HG02840 (cell line): ENCODE measurements at regions not wholly inside any gene's neighbourhood (a gene's known extent, or its start where the extent isn't known, plus 50 kb on each side); places are given as distances from the start of the nearest gene placed in this dataset.
"Not testable (repeated sequence)": the region's sequence is repeated elsewhere in the genome, so short reads cannot be mapped to it uniquely, and the experiment has no call there.

Experiments
- ATAC-seq: cut with Tn5 transposase; IDR thresholded peaks from one replicate; pipeline ENCODE4 v1.9.1; 2021; ENCODE audit warnings: mild to moderate bottlenecking, moderate library complexity, moderate number of reproducible peaks; ENCODE audit not compliant: unreplicated experiment, low FRiP score

GRCh38 chr6:76792394-76792793 is 670.9 kb downstream of the HTR1B start:
- no peak for ATAC-seq

- no peak for ATAC-seq
These were observed 672.4 kb downstream of the HTR1B start for GRCh38 chr6:76790881-76791280.

GRCh38 chr6:76790045-76790796 is 673.1 kb downstream of the HTR1B start:
- no peak for ATAC-seq

GRCh38 chr6:76789580-76789979 is 673.7 kb downstream of the HTR1B start:
- ATAC-seq = no peak

GRCh38 chr6:76788155-76788554 is 675.1 kb downstream of the HTR1B start:
- no peak for ATAC-seq

- ATAC-seq = no peak
These were observed 684.2 kb downstream of the HTR1B start for GRCh38 chr6:76779068-76779467.

GRCh38 chr6:76776876-76777275 is 686.4 kb downstream of the HTR1B start:
- ATAC-seq = no peak

- ATAC-seq = no peak
These were observed 688.4 kb downstream of the HTR1B start for GRCh38 chr6:76774781-76775384.

- ATAC-seq = no peak
These were observed 690.3 kb downstream of the HTR1B start for GRCh38 chr6:76772951-76773350.

- ATAC-seq = no peak
These were observed 692.1 kb downstream of the HTR1B start for GRCh38 chr6:76771059-76771634.

- ATAC-seq = no peak
These were observed 693.0 kb downstream of the HTR1B start for GRCh38 chr6:76770281-76770680.

GRCh38 chr6:76768556-76768955 is 694.7 kb downstream of the HTR1B start:
- no peak for ATAC-seq

GRCh38 chr6:76764057-76764456 is 691.6 kb upstream of the IMPG1 start:
- ATAC-seq = no peak

GRCh38 chr6:76752841-76753240 is 680.4 kb upstream of the IMPG1 start:
- no peak for ATAC-seq

- not testable (repeated sequence) for ATAC-seq
These were observed 672.9 kb upstream of the IMPG1 start for GRCh38 chr6:76745388-76745787.

- not testable (repeated sequence) for ATAC-seq
These were observed 671.8 kb upstream of the IMPG1 start for GRCh38 chr6:76744151-76744720.

- no peak for ATAC-seq
These were observed 670.5 kb upstream of the IMPG1 start for GRCh38 chr6:76742919-76743318.

GRCh38 chr6:76719449-76719848 is 647.0 kb upstream of the IMPG1 start:
- no peak for ATAC-seq

- ATAC-seq = no peak
These were observed 636.3 kb upstream of the IMPG1 start for GRCh38 chr6:76708641-76709331.

- ATAC-seq = no peak
These were observed 635.2 kb upstream of the IMPG1 start for GRCh38 chr6:76707630-76708029.

GRCh38 chr6:76706631-76707030 is 634.2 kb upstream of the IMPG1 start:
- ATAC-seq = no peak
